ENCODE measurements at regions not wholly inside any gene's neighbourhood (a gene's known extent, or its start where the extent isn't known, plus 50 kb on each side); places are given as distances from the start of the nearest gene placed in this dataset.

- no peak for TF ChIP-seq CTCF (IDR thresholded peaks at IDR 0.05)
- TF ChIP-seq POLR2A (IDR thresholded peaks at IDR 0.05): no peak
These were observed 161.3 kb downstream of the YIPF5 start for GRCh38 chr5:144009116-144009515.
